Peyer's patch (tissue), 4 donors: ENCODE measurements at regions not wholly inside any gene's neighbourhood (a gene's known extent, or its start where the extent isn't known, plus 50 kb on each side); places are given as distances from the start of the nearest gene placed in this dataset.

Experiments
- DNase-seq, 3 donors: peaks; one replicate each; pipeline ENCODE4 v3.0.0-alpha.2; 2017 to 2019
- H3K27ac ChIP-seq, 4 donors: fragments of 200-600 bp; sonication (generic); one replicate each; pipeline ENCODE4 v1.5.1; 2016 to 2019
- H3K27me3 ChIP-seq, 2 donors: fragments of 200-600 bp; sonication (generic); one replicate each; pipeline ENCODE4 v1.5.1; 2019
- H3K36me3 ChIP-seq, 3 donors: fragments of 200-600 bp; sonication (generic); one replicate each; pipeline ENCODE4 v1.5.1; 2016 to 2019
- H3K4me1 ChIP-seq, 4 donors: fragments of 200-600 bp; sonication (generic); one replicate each; pipeline ENCODE4 v1.5.1; 2016 to 2019
- H3K4me3 ChIP-seq, 4 donors: fragments of 200-600 bp; sonication (generic); 1 replicate in 3 of 4; 2 replicates in 1 of 4; pipeline ENCODE4 v1.5.1; 2016 to 2019; ENCODE audit warnings: mild to moderate bottlenecking in 1 of 4
- H3K9me3 ChIP-seq, 4 donors: fragments of 200-600 bp; sonication (generic); one replicate each; pipeline ENCODE4 v1.5.1; 2016 to 2019; ENCODE audit warnings: mild to moderate bottlenecking in 1 of 4
- POLR2A ChIP-seq, 2 donors: fragments of 450-650 bp; IDR thresholded peaks; one replicate each; pipeline ENCODE4 v1.5.1; 2017; ENCODE audit warnings: antibody characterized with exemption in 2 of 2, mild to moderate bottlenecking in 2 of 2, moderate library complexity in 2 of 2
- TF ChIP-seq, protein P1 (sequence below), 6 experiments: fragments of 450-650 bp in 4 of 6; fragments of 200-600 bp in 2 of 6; sonication (generic) in 1 of 6; IDR thresholded peaks; one replicate each; pipeline ENCODE4 v1.5.1; 2017 to 2019; ENCODE audit warnings: antibody characterized with exemption in 6 of 6, mild to moderate bottlenecking in 3 of 6, moderate library complexity in 1 of 6

DNA sequence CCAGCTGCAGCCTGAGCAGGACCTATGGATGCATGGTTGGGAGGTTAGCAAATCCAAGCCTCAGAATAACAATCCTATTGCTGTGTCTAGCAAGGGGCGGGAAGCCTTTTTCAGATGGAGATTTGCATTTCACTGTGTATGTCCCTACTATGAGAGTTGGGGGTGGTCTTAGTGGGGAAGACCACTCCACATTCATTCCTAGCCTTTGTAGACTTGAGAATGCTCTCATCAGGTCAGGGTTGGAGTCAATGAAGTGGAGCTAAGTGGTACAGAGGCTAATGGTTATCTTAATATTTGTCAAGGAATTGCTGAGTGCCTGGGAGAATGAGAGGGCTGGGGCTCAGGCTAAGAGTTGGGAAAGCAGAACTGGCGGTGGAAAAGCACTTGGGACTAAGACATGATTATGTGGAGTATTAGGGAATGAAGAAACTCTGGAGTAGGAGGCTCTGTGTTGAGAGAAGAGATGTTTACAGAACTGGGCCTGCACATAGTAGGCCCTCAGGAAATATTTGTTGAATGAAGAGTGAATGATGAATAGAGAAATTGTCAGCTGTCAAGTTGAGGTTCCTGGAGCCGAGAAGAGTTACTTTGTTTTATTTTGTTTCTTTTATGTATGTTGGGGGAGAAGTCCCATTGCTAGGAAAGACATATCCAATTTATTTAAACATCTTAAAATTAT, 175.5 kb upstream of the SPRY4 start:
- no peaks in the 10 kb centered on the region for H3K36me3 ChIP-seq
- H3K27ac ChIP-seq, result no peak overlapping the region
- H3K27me3 ChIP-seq, result no peaks in the 10 kb centered on the region

DNA sequence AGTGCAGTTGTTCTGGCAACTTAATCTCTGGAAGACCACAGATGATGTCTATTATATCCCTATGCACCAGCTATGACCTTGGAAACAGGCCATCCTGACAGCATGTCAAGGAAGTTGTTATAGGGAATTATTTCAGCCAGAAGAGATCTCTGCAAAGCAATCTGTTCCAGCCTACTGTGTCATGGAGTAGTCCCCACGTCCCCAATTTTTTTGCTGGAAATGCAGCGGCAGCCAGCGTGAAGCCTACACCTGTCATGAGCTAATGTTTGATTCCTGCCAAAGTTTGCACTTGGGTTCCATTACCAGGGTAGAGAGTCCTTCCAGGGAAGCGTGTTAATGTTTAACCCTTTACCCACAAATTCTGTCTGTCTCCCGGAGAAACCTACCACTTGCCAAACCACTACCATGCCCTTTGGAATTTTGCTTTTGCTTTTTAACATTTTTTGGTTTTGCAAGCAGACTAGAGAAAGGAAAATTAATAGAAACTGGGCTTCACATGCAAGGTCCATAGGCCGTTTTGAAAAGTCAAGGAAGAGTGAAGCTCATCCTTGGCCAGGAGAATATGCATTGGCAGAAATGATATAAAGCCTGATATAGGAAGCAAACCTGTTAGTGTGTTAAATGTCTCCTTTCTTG, 174.9 kb upstream of the SPRY4 start:
- TF ChIP-seq POLR2A (IDR thresholded peaks at IDR 0.05), result no peak
- TF ChIP-seq, protein P1, sequence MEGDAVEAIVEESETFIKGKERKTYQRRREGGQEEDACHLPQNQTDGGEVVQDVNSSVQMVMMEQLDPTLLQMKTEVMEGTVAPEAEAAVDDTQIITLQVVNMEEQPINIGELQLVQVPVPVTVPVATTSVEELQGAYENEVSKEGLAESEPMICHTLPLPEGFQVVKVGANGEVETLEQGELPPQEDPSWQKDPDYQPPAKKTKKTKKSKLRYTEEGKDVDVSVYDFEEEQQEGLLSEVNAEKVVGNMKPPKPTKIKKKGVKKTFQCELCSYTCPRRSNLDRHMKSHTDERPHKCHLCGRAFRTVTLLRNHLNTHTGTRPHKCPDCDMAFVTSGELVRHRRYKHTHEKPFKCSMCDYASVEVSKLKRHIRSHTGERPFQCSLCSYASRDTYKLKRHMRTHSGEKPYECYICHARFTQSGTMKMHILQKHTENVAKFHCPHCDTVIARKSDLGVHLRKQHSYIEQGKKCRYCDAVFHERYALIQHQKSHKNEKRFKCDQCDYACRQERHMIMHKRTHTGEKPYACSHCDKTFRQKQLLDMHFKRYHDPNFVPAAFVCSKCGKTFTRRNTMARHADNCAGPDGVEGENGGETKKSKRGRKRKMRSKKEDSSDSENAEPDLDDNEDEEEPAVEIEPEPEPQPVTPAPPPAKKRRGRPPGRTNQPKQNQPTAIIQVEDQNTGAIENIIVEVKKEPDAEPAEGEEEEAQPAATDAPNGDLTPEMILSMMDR (IDR thresholded peaks at IDR 0.05), result no peak
- H3K27me3 ChIP-seq, result no peaks in the 10 kb centered on the region
- no peaks in the 10 kb centered on the region for H3K9me3 ChIP-seq
- no peak overlapping the region for H3K27ac ChIP-seq
- no peaks in the 10 kb centered on the region for H3K36me3 ChIP-seq
- H3K4me3 ChIP-seq, result no peak overlapping the region
- no peak for DNase-seq
- H3K4me1 ChIP-seq, result no peaks in the 10 kb centered on the region

More for the DNA sequence above, 175.5 kb upstream of the SPRY4 start:
- Histone ChIP-seq H3K4me3 (no peak overlapping the region), H3K4me1 (no peaks in the 10 kb centered on the region), H3K9me3 (no peaks in the 10 kb centered on the region)
- no peak for TF ChIP-seq POLR2A (IDR thresholded peaks at IDR 0.05)
- DNase-seq, result no peak

DNA sequence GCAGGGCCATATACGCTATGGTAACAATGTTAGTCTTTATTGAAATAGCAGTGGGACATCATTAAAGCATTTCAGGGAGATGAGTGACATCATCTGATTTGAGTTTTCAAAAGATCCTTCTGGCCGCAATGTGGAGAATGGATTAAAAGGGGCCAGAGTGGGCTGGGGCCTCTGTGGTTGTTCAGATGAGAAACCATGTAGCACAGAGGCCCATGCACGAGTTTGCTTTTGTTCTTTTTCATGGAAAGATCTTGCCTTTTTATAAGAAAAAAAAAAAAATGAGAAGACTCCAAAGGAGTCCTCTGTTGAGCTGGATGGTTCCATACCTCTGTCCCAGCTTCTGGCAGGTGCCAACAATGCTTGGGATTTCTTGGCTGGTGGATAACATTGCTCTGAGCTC, 173.5 kb upstream of the SPRY4 start:
- H3K36me3 ChIP-seq, result no peaks in the 10 kb centered on the region
- TF ChIP-seq POLR2A (IDR thresholded peaks at IDR 0.05), result no peak
- TF ChIP-seq, protein P1 (IDR thresholded peaks at IDR 0.05), result no peak
- no peak overlapping the region for H3K27ac ChIP-seq

DNA sequence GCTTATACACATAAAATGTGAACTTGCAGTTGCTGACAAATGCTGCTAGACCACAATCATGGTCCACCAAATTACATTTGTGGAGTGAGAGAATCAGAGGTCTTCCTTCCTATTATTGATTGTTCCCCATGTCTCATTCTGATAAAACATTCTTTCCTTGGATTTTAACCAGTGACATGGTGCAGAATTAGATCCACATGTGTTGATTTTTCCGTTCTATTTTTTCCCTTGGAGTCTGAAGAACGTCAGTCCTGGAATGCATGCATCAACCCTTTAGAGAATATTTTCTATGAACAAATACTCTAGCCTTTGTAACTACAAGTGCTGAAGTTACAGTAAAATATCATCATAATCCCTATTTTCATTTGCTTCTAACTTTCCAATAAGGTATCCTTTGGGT, 170.7 kb upstream of the SPRY4 start:
- no peak overlapping the region for H3K4me3 ChIP-seq
- no peaks in the 10 kb centered on the region for H3K9me3 ChIP-seq
- H3K27me3 ChIP-seq, result no peaks in the 10 kb centered on the region
- no peak for DNase-seq
- no peak overlapping the region for H3K27ac ChIP-seq
- TF ChIP-seq, protein P1 (IDR thresholded peaks at IDR 0.05), result no peak
- TF ChIP-seq POLR2A (IDR thresholded peaks at IDR 0.05), result no peak
- no peaks in the 10 kb centered on the region for H3K4me1 ChIP-seq
- H3K36me3 ChIP-seq, result no peaks in the 10 kb centered on the region

More for the DNA sequence above, 173.5 kb upstream of the SPRY4 start:
- no peaks in the 10 kb centered on the region for H3K9me3 ChIP-seq
- DNase-seq, result no peak
- no peaks in the 10 kb centered on the region for H3K4me1 ChIP-seq
- no peaks in the 10 kb centered on the region for H3K27me3 ChIP-seq
- H3K4me3 ChIP-seq, result no peak overlapping the region

DNA sequence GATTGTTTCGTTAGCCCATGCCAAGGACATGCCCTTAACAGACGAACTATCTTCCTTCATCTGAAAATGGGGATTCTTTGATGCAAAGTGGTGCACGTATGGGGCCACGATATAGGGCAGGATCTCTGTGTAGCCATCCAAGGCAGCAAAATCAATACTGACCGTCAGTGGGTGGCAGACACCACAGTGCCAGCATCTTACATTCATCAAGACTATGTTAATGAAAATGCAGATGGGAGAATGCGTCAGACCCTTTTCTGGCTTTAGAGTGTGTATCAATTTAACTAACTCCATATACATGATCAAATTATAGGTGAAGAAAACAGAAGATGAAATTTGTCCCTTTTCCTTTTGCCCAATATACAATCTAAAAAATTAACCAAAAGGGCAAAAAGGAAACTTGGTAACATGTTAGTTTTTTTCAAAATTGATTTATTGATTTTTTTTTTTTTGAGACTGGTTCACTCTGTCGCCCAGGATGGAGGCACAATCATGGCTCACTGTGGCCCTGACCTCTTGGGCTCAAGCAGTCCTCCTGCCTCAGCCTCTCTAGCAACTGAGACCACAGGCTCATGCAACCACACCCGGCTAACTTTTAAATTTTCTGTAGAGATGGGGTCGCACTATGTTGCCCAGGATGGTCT, 169.2 kb upstream of the SPRY4 start:
- Histone ChIP-seq H3K27ac (no peak overlapping the region), H3K9me3 (no peaks in the 10 kb centered on the region), H3K4me1 (no peaks in the 10 kb centered on the region), H3K4me3 (no peak overlapping the region), H3K36me3 (no peaks in the 10 kb centered on the region), H3K27me3 (no peaks in the 10 kb centered on the region)
- TF ChIP-seq POLR2A (IDR thresholded peaks at IDR 0.05), result no peak
- TF ChIP-seq, protein P1 (IDR thresholded peaks at IDR 0.05), result no peak
- DNase-seq, result no peak

DNA sequence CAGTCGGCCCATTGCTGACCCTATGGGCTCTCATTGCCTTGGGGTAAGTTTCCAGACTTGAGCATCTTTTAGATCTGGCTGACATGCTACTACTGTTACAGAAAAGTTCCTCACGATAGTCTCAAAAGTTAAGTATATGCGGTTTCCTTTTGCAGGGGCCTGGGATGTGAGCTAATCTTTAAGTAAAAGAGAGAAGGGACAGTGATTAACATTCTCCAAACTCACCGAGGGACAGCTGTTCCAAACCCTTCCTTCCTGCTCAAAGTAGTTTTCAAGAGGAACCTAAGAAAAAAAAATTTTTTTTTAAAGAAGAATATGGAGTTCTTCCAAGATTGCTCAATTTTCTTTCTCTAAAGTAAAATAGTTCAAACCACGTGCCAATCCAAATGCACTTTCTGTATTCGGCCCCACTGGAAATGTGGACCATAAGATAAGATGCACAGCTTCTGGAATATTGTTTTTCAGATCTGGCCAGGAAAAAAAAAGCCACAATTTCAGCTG, 168.0 kb upstream of the SPRY4 start:
- H3K27ac ChIP-seq, result peak overlapping the region in 1 of 4 donors; percentile 20
- H3K4me1 ChIP-seq, result no peaks in the 10 kb centered on the region
- no peaks in the 10 kb centered on the region for H3K36me3 ChIP-seq
- DNase-seq, result no peak
- no peaks in the 10 kb centered on the region for H3K27me3 ChIP-seq
- H3K9me3 ChIP-seq, result no peaks in the 10 kb centered on the region
- TF ChIP-seq POLR2A (IDR thresholded peaks at IDR 0.05), result no peak
- TF ChIP-seq, protein P1 (IDR thresholded peaks at IDR 0.05), result no peak
- no peak overlapping the region for H3K4me3 ChIP-seq
